ENCODE measurements at regions not wholly inside any gene's neighbourhood (a gene's known extent, or its start where the extent isn't known, plus 50 kb on each side); places are given as distances from the start of the nearest gene placed in this dataset.

DNA sequence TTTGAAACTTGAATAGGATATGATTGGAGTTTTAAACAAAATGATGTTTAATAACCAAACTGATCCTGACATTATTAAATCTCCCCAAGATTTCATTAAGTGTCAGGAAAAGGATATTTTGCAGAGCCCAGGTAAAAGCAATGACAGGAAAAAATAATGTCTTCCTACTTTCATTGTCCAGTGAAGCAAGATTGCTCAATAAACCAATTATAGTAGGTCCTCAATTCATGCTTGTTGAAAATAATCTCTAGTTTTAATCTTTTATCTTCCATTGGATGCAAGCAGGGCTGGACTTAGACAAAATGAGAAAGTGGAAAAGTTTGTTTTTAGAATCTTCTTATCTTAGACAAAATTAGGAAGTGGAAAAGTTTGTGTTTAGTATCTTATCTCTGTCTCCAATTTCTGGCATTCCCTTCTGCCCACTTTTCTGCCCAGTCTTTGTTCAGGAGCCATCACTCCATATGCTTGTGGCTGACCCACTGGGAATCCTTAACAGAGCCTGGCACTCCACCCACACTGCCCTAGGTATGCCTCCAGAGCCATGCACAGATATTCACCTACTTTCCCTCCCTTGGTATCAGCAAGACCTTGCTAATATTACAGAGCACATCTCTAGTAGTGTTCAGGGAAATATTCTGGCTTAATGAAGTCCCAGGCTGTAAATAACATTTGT, 57.0 kb upstream of the CARMIL1 start:
- intact Hi-C loops (cut with micrococcal nuclease) = loop anchor here (5.0 kb wide), 1 partner anchor 270 kb away; no protein-coding TSS in a partner anchor
- no peaks in the 10 kb centered on the region for H3K9me3 Mint-ChIP-seq
- no peak overlapping the region for H3K27ac Mint-ChIP-seq
- H3K27me3 Mint-ChIP-seq = peaks cover 5% of the 10 kb centered on the region
- no peak overlapping the region for H3K4me3 Mint-ChIP-seq
- H3K4me1 Mint-ChIP-seq (ENCODE audit: low read depth) = peaks cover 28% of the 10 kb centered on the region
- peaks cover 13% of the 10 kb centered on the region for H3K36me3 Mint-ChIP-seq (ENCODE audit: low read depth)

GRCh38 chr6:25223490-25223991, 55.6 kb upstream of the CARMIL1 start:
- H3K4me1 Mint-ChIP-seq (ENCODE audit: low read depth) = peaks cover 28% of the 10 kb centered on the region
- H3K36me3 Mint-ChIP-seq (ENCODE audit: low read depth) = peaks cover 18% of the 10 kb centered on the region
- H3K27ac Mint-ChIP-seq = no peak overlapping the region
- H3K4me3 Mint-ChIP-seq = no peak overlapping the region
- peaks cover 5% of the 10 kb centered on the region for H3K27me3 Mint-ChIP-seq
- intact Hi-C loops (cut with micrococcal nuclease) = loop anchor here (1.0 to 5.0 kb wide), 2 partner anchors 269 to 333 kb away; no protein-coding TSS in a partner anchor
- H3K9me3 Mint-ChIP-seq = no peaks in the 10 kb centered on the region

DNA sequence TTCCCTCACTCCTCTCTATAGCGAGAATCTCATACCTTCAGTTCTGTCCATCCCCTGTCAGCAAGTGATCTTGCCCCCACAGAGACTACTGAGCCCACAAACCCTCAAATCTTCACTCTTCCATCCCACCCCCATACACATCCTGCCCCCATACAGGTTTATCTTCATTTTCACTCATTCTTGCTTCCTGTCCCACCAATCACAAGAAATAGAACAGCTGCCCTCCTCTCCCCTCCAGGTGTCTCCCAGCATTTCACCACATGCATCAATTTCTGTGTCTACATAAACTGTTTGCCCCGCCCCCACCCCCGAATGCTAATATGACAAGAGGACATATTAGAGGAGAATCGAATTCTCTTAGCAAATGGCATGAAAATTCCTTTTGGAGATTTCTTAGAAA, 54.9 kb upstream of the CARMIL1 start:
- Mint-ChIP-seq H3K36me3 (ENCODE audit: low read depth) (peaks cover 17% of the 10 kb centered on the region), H3K9me3 (no peaks in the 10 kb centered on the region), H3K4me1 (ENCODE audit: low read depth) (peaks cover 24% of the 10 kb centered on the region), H3K4me3 (no peak overlapping the region), H3K27me3 (peaks cover 5% of the 10 kb centered on the region), H3K27ac (no peak overlapping the region)
- intact Hi-C loops (cut with micrococcal nuclease) = loop anchor here (1.0 to 5.0 kb wide), 2 partner anchors 268 to 378 kb away; no protein-coding TSS in a partner anchor

GRCh38 chr6:25227854-25228253, 51.3 kb upstream of the CARMIL1 start:
- Mint-ChIP-seq H3K4me3 (no peak overlapping the region), H3K4me1 (ENCODE audit: low read depth) (peaks cover 14% of the 10 kb centered on the region), H3K27me3 (peaks cover 5% of the 10 kb centered on the region), H3K36me3 (ENCODE audit: low read depth) (peaks cover 20% of the 10 kb centered on the region), H3K9me3 (no peaks in the 10 kb centered on the region), H3K27ac (no peak overlapping the region)
- intact Hi-C loops (cut with micrococcal nuclease) = no loop called here

Data from dendritic cell treated with granulocyte-macrophage colony-stimulating factor and Interleukin-4, amounts not matched to agents 40 ng/mL and 50 ng/mL, for 4 days (primary cell).